OCI-LY7 (cell line): ENCODE measurements at regions not wholly inside any gene's neighbourhood (a gene's known extent, or its start where the extent isn't known, plus 50 kb on each side); places are given as distances from the start of the nearest gene placed in this dataset.

Source experiments
- BruUV-seq: library from RNA; stranded (reverse); fragments of 400-500 nt; replicated peaks from 2 replicates; lab custom pipeline; 2021; lab: Mats Ljungman, UMichigan
- CTCF ChIA-PET: fragments of 300-600 bp; sonication (Branson Sonifier 250); formaldehyde crosslinking; loops from one replicate; lab custom pipeline; 2022; ENCODE audit warnings: antibody characterized with exemption; ENCODE audit not compliant: unreplicated experiment; lab: Charles Lee
- POLR2A ChIA-PET: fragments of 300-600 bp; sonication (Branson Sonifier 250); formaldehyde crosslinking; loops from one replicate; lab custom pipeline; 2022; ENCODE audit warnings: antibody characterized with exemption; lab: Charles Lee
- DNase-seq: peaks from one replicate; pipeline ENCODE4 v3.0.0-alpha.2; 2015; ENCODE audit warnings: low spot score
- H2AFZ ChIP-seq: fragments of 200-600 bp; sonication (generic), shearing (Covaris generic); 2 replicates; pipeline ENCODE4 v1.6.1; 2014; ENCODE audit warnings: mild to moderate bottlenecking, antibody characterized with exemption, low read length, moderate library complexity
- H3K27ac ChIP-seq: fragments of 200-600 bp; sonication (generic); 2 replicates; pipeline ENCODE4 v1.5.1; 2014; ENCODE audit warnings: mixed run types, low read depth, mild to moderate bottlenecking, moderate library complexity, low read length, inconsistent platforms; ENCODE audit not compliant: poor library complexity, severe bottlenecking
- H3K36me3 ChIP-seq: fragments of 200-600 bp; sonication (generic); 2 replicates; pipeline ENCODE4 v1.6.1; 2014; ENCODE audit warnings: mild to moderate bottlenecking, antibody characterized with exemption, low read length, moderate library complexity, mixed read lengths; ENCODE audit not compliant: insufficient read depth
- H3K4me1 ChIP-seq: fragments of 200-600 bp; sonication (generic); 2 replicates; pipeline ENCODE4 v1.5.1; 2014; ENCODE audit warnings: mild to moderate bottlenecking, low read length; ENCODE audit not compliant: insufficient read depth, poor library complexity, severe bottlenecking
- H3K4me2 ChIP-seq: fragments of 200-600 bp; sonication (generic); 2 replicates; pipeline ENCODE4 v1.6.1; 2014; ENCODE audit warnings: mild to moderate bottlenecking, low read length
- H3K4me3 ChIP-seq: fragments of 200-600 bp; sonication (generic); 2 replicates; pipeline ENCODE4 v1.5.1; 2014; ENCODE audit warnings: mild to moderate bottlenecking, low read depth, low read length; ENCODE audit not compliant: poor library complexity, severe bottlenecking
- H3K79me2 ChIP-seq: fragments of 200-600 bp; sonication (generic); 2 replicates; pipeline ENCODE4 v1.6.1; 2016; ENCODE audit warnings: low read depth, mild to moderate bottlenecking, low read length, moderate library complexity, mixed read lengths; ENCODE audit not compliant: insufficient read depth
- H3K9me2 ChIP-seq: fragments of 200-600 bp; sonication (generic); 2 replicates; pipeline ENCODE4 v1.6.1; 2016; ENCODE audit warnings: mild to moderate bottlenecking, low read length, mixed read lengths; ENCODE audit not compliant: insufficient read depth
- H3K9me3 ChIP-seq: fragments of 200-600 bp; sonication (generic); 2 replicates; pipeline ENCODE4 v1.6.1; 2014; ENCODE audit warnings: mild to moderate bottlenecking, mixed run types, low read length, mixed read lengths
- H4K20me1 ChIP-seq: fragments of 200-600 bp; sonication (generic); 2 replicates; pipeline ENCODE4 v1.6.1; 2014; ENCODE audit warnings: mild to moderate bottlenecking, antibody characterized with exemption, low read length, moderate library complexity, mixed read lengths; ENCODE audit not compliant: insufficient read depth
- EZH2phosphoT487 ChIP-seq: fragments of 200-600 bp; sonication (generic); IDR thresholded peaks from 2 replicates; pipeline ENCODE4 v1.6.1; 2018; ENCODE audit warnings: low read depth, borderline replicate concordance, mild to moderate bottlenecking, mixed run types, antibody characterized with exemption, low read length, moderate library complexity, mixed read lengths
- intact Hi-C: fragments of 100-400 bp; cut with micrococcal nuclease; formaldehyde crosslinking; loops from one replicate; pipeline ENCODE4 v1.10.0; 2022; ENCODE audit not compliant: unreplicated experiment
- TF ChIP-seq, protein P1 (sequence below): fragments of 200-600 bp; sonication (generic); conservative IDR thresholded peaks from 2 replicates; pipeline ENCODE4 v1.5.1; 2014; ENCODE audit warnings: mild to moderate bottlenecking, antibody characterized with exemption, low read length, moderate library complexity, mixed read lengths

- Histone ChIP-seq H4K20me1 (no peaks in the 10 kb centered on the region), H3K4me3 (no peak overlapping the region), H3K9me2 (no peaks in the 10 kb centered on the region), H3K9me3 (no peaks in the 10 kb centered on the region), H3K79me2 (no peaks in the 10 kb centered on the region), H3K4me2 (no peak overlapping the region), H3K4me1 (no peaks in the 10 kb centered on the region), H2AFZ (no peak overlapping the region), H3K27ac (no peak overlapping the region), H3K36me3 (no peaks in the 10 kb centered on the region)
- ChIA-PET POLR2A (no interaction called here), CTCF (no interaction called here)
- TF ChIP-seq EZH2phosphoT487: no peak
- TF ChIP-seq, protein P1, sequence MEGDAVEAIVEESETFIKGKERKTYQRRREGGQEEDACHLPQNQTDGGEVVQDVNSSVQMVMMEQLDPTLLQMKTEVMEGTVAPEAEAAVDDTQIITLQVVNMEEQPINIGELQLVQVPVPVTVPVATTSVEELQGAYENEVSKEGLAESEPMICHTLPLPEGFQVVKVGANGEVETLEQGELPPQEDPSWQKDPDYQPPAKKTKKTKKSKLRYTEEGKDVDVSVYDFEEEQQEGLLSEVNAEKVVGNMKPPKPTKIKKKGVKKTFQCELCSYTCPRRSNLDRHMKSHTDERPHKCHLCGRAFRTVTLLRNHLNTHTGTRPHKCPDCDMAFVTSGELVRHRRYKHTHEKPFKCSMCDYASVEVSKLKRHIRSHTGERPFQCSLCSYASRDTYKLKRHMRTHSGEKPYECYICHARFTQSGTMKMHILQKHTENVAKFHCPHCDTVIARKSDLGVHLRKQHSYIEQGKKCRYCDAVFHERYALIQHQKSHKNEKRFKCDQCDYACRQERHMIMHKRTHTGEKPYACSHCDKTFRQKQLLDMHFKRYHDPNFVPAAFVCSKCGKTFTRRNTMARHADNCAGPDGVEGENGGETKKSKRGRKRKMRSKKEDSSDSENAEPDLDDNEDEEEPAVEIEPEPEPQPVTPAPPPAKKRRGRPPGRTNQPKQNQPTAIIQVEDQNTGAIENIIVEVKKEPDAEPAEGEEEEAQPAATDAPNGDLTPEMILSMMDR: no peak
- BruUV-seq: no TSS peak
- intact Hi-C loops: no loop called here
- DNase-seq: no peak
Observed at GRCh38 chr9:108207561-108208165, 648.1 kb downstream of the ACTL7B start.

- Histone ChIP-seq H3K36me3 (no peaks in the 10 kb centered on the region), H3K79me2 (no peaks in the 10 kb centered on the region), H3K4me3 (no peak overlapping the region), H3K4me2 (no peak overlapping the region), H3K4me1 (no peaks in the 10 kb centered on the region), H3K27ac (no peak overlapping the region), H3K9me3 (no peaks in the 10 kb centered on the region), H3K9me2 (no peaks in the 10 kb centered on the region), H2AFZ (no peak overlapping the region), H4K20me1 (no peaks in the 10 kb centered on the region)
- ChIA-PET CTCF (no interaction called here), POLR2A (no interaction called here)
- DNase-seq: no peak
- no TSS peak for BruUV-seq
- no peak for TF ChIP-seq EZH2phosphoT487
- TF ChIP-seq, protein P1: no peak
- intact Hi-C loops: no loop called here
Observed at GRCh38 chr9:108205276-108205675, 650.5 kb downstream of the ACTL7B start.

DNA sequence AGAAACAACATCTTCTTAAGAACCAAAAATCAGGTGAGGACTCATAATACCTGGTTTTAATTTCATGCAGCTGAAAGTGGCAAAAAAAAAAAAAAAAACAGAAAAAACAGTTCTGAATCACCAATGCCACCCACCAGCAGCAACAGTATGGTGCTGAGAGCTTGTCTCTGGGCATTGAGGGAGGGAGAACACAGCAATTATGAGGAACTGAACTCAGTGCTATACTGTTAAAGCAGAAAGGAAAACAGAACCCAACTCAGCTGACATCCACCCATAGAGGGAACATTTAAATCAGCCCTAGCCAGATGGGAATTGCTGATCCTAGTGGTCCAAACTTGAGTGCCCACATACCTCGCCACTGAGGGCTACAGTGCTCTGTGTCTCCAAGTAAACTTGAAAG is 657.9 kb downstream of the ACTL7B start:
- H2AFZ ChIP-seq: no peak overlapping the region
- H3K9me3 ChIP-seq: no peaks in the 10 kb centered on the region
- H3K79me2 ChIP-seq: no peaks in the 10 kb centered on the region
- TF ChIP-seq EZH2phosphoT487: no peak
- TF ChIP-seq, protein P1: no peak
- no peaks in the 10 kb centered on the region for H3K36me3 ChIP-seq
- no peaks in the 10 kb centered on the region for H3K4me1 ChIP-seq
- no peaks in the 10 kb centered on the region for H4K20me1 ChIP-seq
- no peaks in the 10 kb centered on the region for H3K9me2 ChIP-seq
- ChIA-PET CTCF (no interaction called here), POLR2A (no interaction called here)
- no TSS peak for BruUV-seq
- H3K4me3 ChIP-seq: no peak overlapping the region
- DNase-seq: no peak
- H3K4me2 ChIP-seq: no peak overlapping the region
- intact Hi-C loops: no loop called here
- no peak overlapping the region for H3K27ac ChIP-seq
